CD14-positive monocyte (primary cell): ENCODE measurements at regions not wholly inside any gene's neighbourhood (a gene's known extent, or its start where the extent isn't known, plus 50 kb on each side); places are given as distances from the start of the nearest gene placed in this dataset.

Experiments used
- DNase-seq, 3 donors: peaks; one replicate each; pipeline ENCODE4 v3.0.0-alpha.2; 2011 to 2022
- H2AFZ ChIP-seq: 2 replicates; pipeline ENCODE4 v1.6.0; 2012; ENCODE audit warnings: mild to moderate bottlenecking, low read depth, low read length, inconsistent platforms; ENCODE audit not compliant: insufficient read depth, poor library complexity, severe bottlenecking
- H3K27ac ChIP-seq, 2 donors: 1 replicate in 1 of 2; 2 replicates in 1 of 2; pipeline ENCODE4 v1.5.1; 2012 to 2013; ENCODE audit warnings: low read length in 2 of 2, control low read depth in 1 of 2, inconsistent platforms in 1 of 2, low read depth in 1 of 2, mild to moderate bottlenecking in 1 of 2
- H3K27me3 ChIP-seq, 2 donors: one replicate each; pipeline versions ENCODE4 v1.6.0 to v1.6.1; 2011 to 2013; ENCODE audit warnings: low read length in 2 of 2; ENCODE audit not compliant: control insufficient read depth in 2 of 2, insufficient read depth in 2 of 2
- H3K36me3 ChIP-seq, 2 donors: replicated peaks in 1 of 2; 1 replicate in 1 of 2; 2 replicates in 1 of 2; pipeline versions ENCODE4 v1.5.1 to v1.6.1; 2012 to 2013; ENCODE audit warnings: low read length in 2 of 2, control low read depth in 1 of 2, inconsistent platforms in 1 of 2, mild to moderate bottlenecking in 1 of 2; ENCODE audit not compliant: insufficient read depth in 2 of 2, control insufficient read depth in 1 of 2
- H3K4me1 ChIP-seq, 2 donors: 1 replicate in 1 of 2; 2 replicates in 1 of 2; pipeline versions ENCODE4 v1.5.1 to v1.6.1; 2012 to 2013; ENCODE audit warnings: low read length in 2 of 2, control low read depth in 1 of 2, inconsistent platforms in 1 of 2, mild to moderate bottlenecking in 1 of 2, moderate library complexity in 1 of 2; ENCODE audit not compliant: insufficient read depth in 2 of 2, control insufficient read depth in 1 of 2
- H3K4me2 ChIP-seq: replicated peaks from 2 replicates; pipeline ENCODE3; 2012; ENCODE audit warnings: low read length, moderate library complexity, mild to moderate bottlenecking; ENCODE audit not compliant: poor library complexity, severe bottlenecking; ENCODE audit errors: extremely low read depth
- H3K4me3 ChIP-seq, 3 experiments: fragments of 200-600 bp in 1 of 3; sonication (generic) in 1 of 3; replicated peaks in 1 of 3; 1 replicate in 2 of 3; 2 replicates in 1 of 3; pipeline ENCODE4 v1.5.1; 2011 to 2013; ENCODE audit warnings: low read length in 3 of 3, mild to moderate bottlenecking in 3 of 3, control low read depth in 2 of 3, low read depth in 2 of 3, inconsistent platforms in 1 of 3, moderate library complexity in 1 of 3
- H3K79me2 ChIP-seq: 2 replicates; pipeline ENCODE4 v1.6.0; 2012; ENCODE audit warnings: mild to moderate bottlenecking, control low read depth, inconsistent platforms, low read length, moderate library complexity; ENCODE audit not compliant: insufficient read depth
- H3K9ac ChIP-seq: 2 replicates; pipeline ENCODE4 v1.6.0; 2017; ENCODE audit warnings: low read length, mild to moderate bottlenecking; ENCODE audit not compliant: insufficient read depth, poor library complexity, severe bottlenecking
- H3K9me3 ChIP-seq, 2 donors: replicated peaks in 1 of 2; 1 replicate in 1 of 2; 2 replicates in 1 of 2; pipeline versions ENCODE4 v1.5.1 to v1.6.1; 2012 to 2013; ENCODE audit warnings: low read length in 2 of 2, control low read depth in 1 of 2; ENCODE audit not compliant: control insufficient read depth in 1 of 2, insufficient read depth in 1 of 2
- H4K20me1 ChIP-seq: 2 replicates; pipeline ENCODE4 v1.6.0; 2012; ENCODE audit warnings: mild to moderate bottlenecking, low read length, control low read depth, moderate library complexity; ENCODE audit not compliant: insufficient read depth
- H3K27ac Mint-ChIP-seq, 7 donors: one replicate each; pipeline ENCODE4 v1.8.0; 2020; ENCODE audit warnings: mild to moderate bottlenecking in 7 of 7, mixed read lengths in 7 of 7, moderate library complexity in 6 of 7, inconsistent platforms in 2 of 7
- H3K27me3 Mint-ChIP-seq, 3 donors: one replicate each; pipeline ENCODE4 v1.8.0; 2021 to 2022; ENCODE audit warnings: low read depth in 3 of 3, mild to moderate bottlenecking in 3 of 3, mixed read lengths in 3 of 3, moderate library complexity in 3 of 3, inconsistent platforms in 1 of 3
- H3K36me3 Mint-ChIP-seq, 2 donors: one replicate each; pipeline ENCODE4 v1.8.0; 2020; ENCODE audit warnings: mixed read lengths in 2 of 2, inconsistent platforms in 1 of 2, mild to moderate bottlenecking in 1 of 2
- H3K4me1 Mint-ChIP-seq: one replicate; pipeline ENCODE4 v1.8.0; 2020; ENCODE audit warnings: mild to moderate bottlenecking, mixed read lengths
- H3K4me3 Mint-ChIP-seq, 2 donors: one replicate each; pipeline ENCODE4 v1.8.0; 2020; ENCODE audit warnings: mild to moderate bottlenecking in 2 of 2, mixed read lengths in 2 of 2, moderate library complexity in 1 of 2
- H3K9me3 Mint-ChIP-seq, 7 donors: one replicate each; pipeline ENCODE4 v1.8.0; 2020 to 2022; ENCODE audit warnings: mixed read lengths in 7 of 7, mild to moderate bottlenecking in 6 of 7, moderate library complexity in 6 of 7, inconsistent platforms in 2 of 7
- WGBS: methylation state at CpG from one replicate; pipeline ENCODE4 v1.1.5; 2013; ENCODE audit warnings: missing lambda C conversion rate; ENCODE audit not compliant: insufficient coverage; 5-methylcytosine and 5-hydroxymethylcytosine counted together
- intact Hi-C, 2 donors: fragments of 100-400 bp; cut with micrococcal nuclease; formaldehyde crosslinking; loops; one replicate each; pipeline versions ENCODE4 v1.15.0 to v1.15.1; 2023
- TF ChIP-seq, protein P1 (sequence below): fragments of 200-600 bp; IDR thresholded peaks from one replicate; pipeline ENCODE4 v1.8.0; 2022; ENCODE audit warnings: antibody characterized with exemption, mild to moderate bottlenecking

DNA sequence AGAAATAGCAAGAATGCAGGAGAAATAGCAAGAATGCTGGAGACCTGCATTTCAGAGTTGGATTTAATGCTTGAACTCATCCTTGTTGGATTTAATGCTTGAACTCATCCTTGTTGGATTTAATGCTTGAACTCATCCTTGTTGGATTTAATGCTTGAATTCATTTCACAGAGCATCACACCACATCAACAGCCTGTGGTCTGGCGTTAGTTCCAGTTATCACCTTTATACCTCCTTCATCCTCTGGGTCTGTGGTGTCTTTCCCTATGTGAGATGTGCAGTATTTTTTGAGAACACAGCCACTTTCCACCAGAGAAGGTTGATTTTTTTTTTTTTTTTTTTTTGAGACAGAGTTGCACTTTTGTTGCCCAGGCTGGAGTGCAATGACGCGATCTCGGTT is 546.4 kb upstream of the SOX11 start:
- intact Hi-C loops: no loop called here
- Histone ChIP-seq H2AFZ (no peak overlapping the region), H3K4me2 (no peak overlapping the region), H3K4me3 (no peak overlapping the region), H3K27me3 (no peaks in the 10 kb centered on the region), H3K9me3 (peaks cover 12 to 26% of the 10 kb centered on the region in 2 donors), H3K27ac (no peak overlapping the region), H3K79me2 (no peaks in the 10 kb centered on the region), H3K4me1 (no peaks in the 10 kb centered on the region), H3K36me3 (no peaks in the 10 kb centered on the region), H3K9ac (no peak overlapping the region), H4K20me1 (no peaks in the 10 kb centered on the region)
- no peak for DNase-seq
- no peak overlapping the region for H3K4me3 Mint-ChIP-seq
- WGBS: 100% methylated on average over 3 of the region's 4 CpGs
- H3K4me1 Mint-ChIP-seq: no peaks in the 10 kb centered on the region
- no peaks in the 10 kb centered on the region for H3K36me3 Mint-ChIP-seq
- TF ChIP-seq, protein P1, sequence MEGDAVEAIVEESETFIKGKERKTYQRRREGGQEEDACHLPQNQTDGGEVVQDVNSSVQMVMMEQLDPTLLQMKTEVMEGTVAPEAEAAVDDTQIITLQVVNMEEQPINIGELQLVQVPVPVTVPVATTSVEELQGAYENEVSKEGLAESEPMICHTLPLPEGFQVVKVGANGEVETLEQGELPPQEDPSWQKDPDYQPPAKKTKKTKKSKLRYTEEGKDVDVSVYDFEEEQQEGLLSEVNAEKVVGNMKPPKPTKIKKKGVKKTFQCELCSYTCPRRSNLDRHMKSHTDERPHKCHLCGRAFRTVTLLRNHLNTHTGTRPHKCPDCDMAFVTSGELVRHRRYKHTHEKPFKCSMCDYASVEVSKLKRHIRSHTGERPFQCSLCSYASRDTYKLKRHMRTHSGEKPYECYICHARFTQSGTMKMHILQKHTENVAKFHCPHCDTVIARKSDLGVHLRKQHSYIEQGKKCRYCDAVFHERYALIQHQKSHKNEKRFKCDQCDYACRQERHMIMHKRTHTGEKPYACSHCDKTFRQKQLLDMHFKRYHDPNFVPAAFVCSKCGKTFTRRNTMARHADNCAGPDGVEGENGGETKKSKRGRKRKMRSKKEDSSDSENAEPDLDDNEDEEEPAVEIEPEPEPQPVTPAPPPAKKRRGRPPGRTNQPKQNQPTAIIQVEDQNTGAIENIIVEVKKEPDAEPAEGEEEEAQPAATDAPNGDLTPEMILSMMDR: no peak
- H3K27ac Mint-ChIP-seq: no peak overlapping the region
- peaks cover 5 to 24% (median 11%) of the 10 kb centered on the region in 7 donors for H3K9me3 Mint-ChIP-seq
- peaks cover 0 to 2% (median 0%) of the 10 kb centered on the region in 3 donors for H3K27me3 Mint-ChIP-seq

- no peaks in the 10 kb centered on the region for H3K36me3 ChIP-seq
- no peaks in the 10 kb centered on the region for H3K79me2 ChIP-seq
- no peaks in the 10 kb centered on the region for H3K4me1 ChIP-seq
- Mint-ChIP-seq H3K27ac (no peak overlapping the region), H3K36me3 (no peaks in the 10 kb centered on the region), H3K4me1 (no peaks in the 10 kb centered on the region), H3K9me3 (peaks cover 11 to 33% (median 21%) of the 10 kb centered on the region in 7 donors), H3K27me3 (peaks cover 0 to 2% (median 0%) of the 10 kb centered on the region in 3 donors), H3K4me3 (no peak overlapping the region)
- peaks cover 30 to 41% of the 10 kb centered on the region in 2 donors for H3K9me3 ChIP-seq
- WGBS: 80% methylated on average over 1 of the region's 5 CpGs
- no peak overlapping the region for H3K27ac ChIP-seq
- no peak overlapping the region for H2AFZ ChIP-seq
- no peak overlapping the region for H3K9ac ChIP-seq
- H3K4me2 ChIP-seq: no peak overlapping the region
- H3K4me3 ChIP-seq: no peak overlapping the region
- H3K27me3 ChIP-seq: no peaks in the 10 kb centered on the region
- DNase-seq: no peak
- intact Hi-C loops: no loop called here
- H4K20me1 ChIP-seq: no peaks in the 10 kb centered on the region
- TF ChIP-seq, protein P1: no peak
Observed at GRCh38 chr2:5148392-5149085, 543.6 kb upstream of the SOX11 start.
